GM19463 (cell line): ENCODE measurements at regions not wholly inside any gene's neighbourhood (a gene's known extent, or its start where the extent isn't known, plus 50 kb on each side); places are given as distances from the start of the nearest gene placed in this dataset.
A peak's percentile ranks its signal among the peaks of the same experiment; 100 is the strongest.
"Not testable (repeated sequence)": the region's sequence is repeated elsewhere in the genome, so short reads cannot be mapped to it uniquely, and the experiment has no call there.

Experiments used
- ATAC-seq: cut with Tn5 transposase; IDR thresholded peaks from one replicate; pipeline ENCODE4 v1.9.1; 2021; ENCODE audit warnings: mild to moderate bottlenecking, moderate library complexity; ENCODE audit not compliant: unreplicated experiment

DNA sequence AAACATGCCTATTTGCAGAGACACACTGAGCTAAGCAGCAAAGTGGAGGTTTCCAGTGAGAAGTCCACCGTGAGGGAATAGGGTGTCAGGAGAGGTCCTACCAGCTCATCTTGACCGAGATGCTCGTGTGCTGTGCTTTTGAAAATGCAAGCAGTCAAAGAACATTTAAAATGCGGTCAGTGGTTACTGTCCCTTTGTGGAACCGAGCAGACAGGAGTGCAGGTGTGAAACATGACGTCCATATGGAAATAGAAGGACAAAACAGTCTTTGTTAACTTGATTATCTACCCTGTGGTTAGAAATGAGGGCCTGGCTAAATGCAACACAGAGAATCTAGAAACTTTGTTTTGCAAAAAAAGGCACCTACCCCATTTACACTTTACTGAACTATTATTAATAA is 473.3 kb downstream of the SPATA31A6 start:
- not testable (repeated sequence) for ATAC-seq

- ATAC-seq = not testable (repeated sequence)
Measured at GRCh38 chr9:42657496-42657895, 474.0 kb downstream of the SPATA31A6 start.

GRCh38 chr9:42697146-42697545 is 513.7 kb downstream of the SPATA31A6 start:
- not testable (repeated sequence) for ATAC-seq

GRCh38 chr9:42702890-42703289 is 519.4 kb downstream of the SPATA31A6 start:
- ATAC-seq = not testable (repeated sequence)

- not testable (repeated sequence) for ATAC-seq
Measured at GRCh38 chr9:42724841-42725835, 541.7 kb downstream of the SPATA31A6 start.

DNA sequence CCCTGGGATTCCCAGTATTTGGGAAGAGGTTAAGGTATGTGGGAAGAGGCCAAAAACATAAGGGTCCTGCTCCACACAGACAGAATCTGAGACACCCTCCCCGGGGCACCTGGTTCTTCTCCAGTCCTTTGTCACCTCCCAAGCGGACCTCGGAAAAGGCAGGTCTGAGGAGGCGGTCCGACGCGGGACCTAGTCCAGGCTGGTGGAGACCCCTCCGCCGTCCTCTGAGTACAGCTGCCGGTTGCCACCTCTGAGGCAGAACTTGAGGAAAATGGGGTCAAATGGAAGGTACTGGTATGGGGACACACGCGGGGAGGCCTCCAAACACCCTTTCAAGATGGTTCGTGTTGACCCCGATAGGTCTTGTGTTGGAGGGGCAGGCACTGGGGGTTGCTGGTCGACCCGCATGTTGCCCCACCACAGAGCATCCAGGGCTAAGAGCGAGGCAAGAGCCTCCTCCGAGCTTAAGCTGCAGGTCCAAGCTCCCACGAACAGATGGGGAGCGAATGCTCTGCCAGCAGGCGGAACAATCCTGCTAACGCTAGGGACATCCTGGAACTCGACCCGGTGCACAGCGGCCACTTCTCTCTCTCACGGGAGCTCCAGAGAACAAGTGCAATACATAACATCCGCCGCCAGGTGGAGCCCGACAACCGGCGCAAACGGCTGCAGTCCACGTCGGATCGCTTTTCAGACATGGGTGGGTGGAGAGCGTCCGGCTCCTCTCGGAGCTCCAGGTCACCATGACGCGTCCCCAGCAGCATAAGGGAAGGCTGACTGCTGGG is 559.8 kb downstream of the SPATA31A6 start:
- ATAC-seq = peak; percentile 81

- not testable (repeated sequence) for ATAC-seq
Measured at GRCh38 chr9:42757251-42757650, 573.8 kb downstream of the SPATA31A6 start.

DNA sequence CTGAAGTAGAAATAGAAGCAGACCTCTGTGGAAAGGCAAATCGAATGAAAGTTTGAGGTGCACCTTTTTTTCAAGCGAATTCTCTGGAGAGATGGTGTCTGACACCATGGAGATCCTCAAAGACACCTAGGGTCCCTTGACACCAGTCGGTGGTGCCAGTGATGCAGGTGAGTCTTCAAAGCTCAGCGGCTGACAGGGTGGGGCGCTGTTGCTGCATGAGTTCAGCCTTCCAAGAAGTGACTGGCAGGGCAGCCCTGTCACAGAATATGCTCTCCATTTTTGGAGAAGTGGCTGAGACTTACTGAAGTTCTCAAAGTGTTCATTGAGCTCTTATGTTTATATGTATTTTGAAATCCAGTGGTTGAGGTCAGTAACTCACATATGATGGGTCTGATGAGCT is 575.9 kb downstream of the SPATA31A6 start:
- ATAC-seq = not testable (repeated sequence)

DNA sequence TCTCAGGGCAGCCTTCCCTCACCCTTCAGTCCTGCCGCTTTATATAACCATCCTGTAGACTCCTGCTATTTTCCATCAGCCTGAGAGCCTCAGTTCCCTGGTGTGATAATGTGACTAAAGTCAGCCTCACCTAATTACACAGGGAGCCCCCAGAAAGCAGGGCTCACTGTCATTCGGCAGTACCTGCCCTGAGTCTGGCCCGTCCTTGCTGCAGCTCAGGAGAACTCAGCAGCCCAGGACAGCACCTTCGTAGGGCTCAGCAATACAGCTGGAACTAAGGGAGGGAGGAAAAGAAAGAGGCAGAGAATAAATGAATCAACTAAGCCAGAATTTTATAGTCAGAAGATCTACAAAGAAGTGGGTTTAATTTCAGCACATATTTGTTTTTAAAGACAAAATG is 598.7 kb downstream of the SPATA31A6 start:
- ATAC-seq = not testable (repeated sequence)

GRCh38 chr9:42792725-42793124 is 609.3 kb downstream of the SPATA31A6 start:
- not testable (repeated sequence) for ATAC-seq

DNA sequence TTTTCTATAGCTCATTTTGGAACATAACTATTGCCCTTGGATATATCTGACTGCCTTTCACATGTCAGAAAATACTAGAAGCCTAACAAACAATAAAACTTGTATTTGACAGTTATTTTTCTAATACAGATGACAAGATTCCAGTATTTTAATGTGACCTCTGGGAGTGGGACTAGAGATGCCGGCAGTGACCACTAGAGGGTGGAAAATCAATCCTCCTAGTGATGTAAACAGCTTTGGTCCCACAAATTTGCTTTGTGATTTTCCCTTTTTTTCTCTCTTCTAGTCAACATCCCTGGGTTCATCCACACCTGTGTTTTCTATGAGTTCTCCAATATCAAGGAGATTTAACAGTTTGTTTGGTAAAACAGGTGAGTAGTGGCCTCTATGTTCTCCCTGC is 615.1 kb downstream of the SPATA31A6 start:
- not testable (repeated sequence) for ATAC-seq

- not testable (repeated sequence) for ATAC-seq
Measured at GRCh38 chr9:42802716-42803115, 619.3 kb downstream of the SPATA31A6 start.

DNA sequence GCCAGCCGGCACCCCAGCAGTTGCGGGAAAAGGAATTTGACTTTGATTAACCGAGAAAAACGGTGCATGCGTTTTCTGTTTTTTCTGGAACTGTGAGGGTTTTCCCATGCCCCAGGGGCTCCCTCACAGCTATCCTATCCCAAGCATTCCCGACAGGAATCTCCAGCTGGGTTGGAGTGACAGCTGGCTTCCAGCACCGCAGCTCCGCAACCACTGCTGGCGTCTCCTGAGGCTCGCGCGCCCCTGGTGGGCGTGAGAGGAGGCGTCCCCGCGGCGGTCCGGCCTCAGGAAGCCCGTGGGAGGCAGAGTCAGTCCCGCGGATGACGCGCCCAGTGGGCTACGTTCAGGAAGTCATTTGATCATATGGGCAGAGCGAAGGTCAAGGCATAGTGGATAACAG is 623.2 kb downstream of the SPATA31A6 start:
- not testable (repeated sequence) for ATAC-seq

- not testable (repeated sequence) for ATAC-seq
Measured at GRCh38 chr9:42821468-42821867, 638.0 kb downstream of the SPATA31A6 start.

DNA sequence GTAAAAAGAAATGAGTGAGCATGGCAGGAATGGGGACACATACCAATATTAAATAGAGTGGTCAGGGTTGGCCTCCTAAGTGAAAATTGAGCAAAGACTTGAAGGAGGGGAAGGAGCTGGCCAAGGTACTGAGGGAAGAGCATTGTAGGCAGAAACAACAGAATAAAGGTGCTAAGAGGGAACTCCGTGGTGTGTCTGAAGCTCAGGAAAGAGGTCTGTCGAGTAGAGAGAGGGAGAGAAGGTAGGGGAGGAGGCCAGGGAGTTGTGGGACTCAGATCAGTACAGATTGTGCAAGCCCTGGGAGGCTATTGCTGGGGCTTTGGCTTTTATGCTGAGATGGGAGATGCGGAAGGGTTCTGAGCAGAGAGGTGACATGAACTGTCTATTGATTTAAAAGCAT is 664.7 kb downstream of the SPATA31A6 start:
- ATAC-seq = not testable (repeated sequence)

- not testable (repeated sequence) for ATAC-seq
Measured at GRCh38 chr9:42850896-42851693, 667.6 kb downstream of the SPATA31A6 start.

DNA sequence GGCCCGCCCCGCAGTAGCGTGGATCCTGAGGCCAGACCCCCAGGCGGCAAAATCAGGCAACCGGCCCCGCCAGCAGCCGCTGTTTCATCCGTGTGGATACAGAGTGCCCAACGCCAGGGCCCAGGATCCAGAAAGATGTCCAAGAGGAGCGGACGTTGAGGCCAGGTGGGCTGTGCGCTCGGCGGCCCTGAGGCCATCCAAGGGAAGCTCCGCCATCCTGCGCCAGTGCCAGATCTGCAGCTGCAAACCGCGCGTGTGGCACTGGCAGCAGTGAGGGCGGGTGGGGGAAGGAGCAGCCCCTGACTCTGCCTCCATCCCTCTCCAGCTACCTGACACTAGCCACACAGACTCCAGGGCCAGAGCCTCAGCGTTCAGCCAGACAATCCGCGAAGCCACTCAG is 668.2 kb downstream of the SPATA31A6 start:
- ATAC-seq = not testable (repeated sequence)

GRCh38 chr9:42852133-42852930 is 668.9 kb downstream of the SPATA31A6 start:
- ATAC-seq = peak; percentile 100

DNA sequence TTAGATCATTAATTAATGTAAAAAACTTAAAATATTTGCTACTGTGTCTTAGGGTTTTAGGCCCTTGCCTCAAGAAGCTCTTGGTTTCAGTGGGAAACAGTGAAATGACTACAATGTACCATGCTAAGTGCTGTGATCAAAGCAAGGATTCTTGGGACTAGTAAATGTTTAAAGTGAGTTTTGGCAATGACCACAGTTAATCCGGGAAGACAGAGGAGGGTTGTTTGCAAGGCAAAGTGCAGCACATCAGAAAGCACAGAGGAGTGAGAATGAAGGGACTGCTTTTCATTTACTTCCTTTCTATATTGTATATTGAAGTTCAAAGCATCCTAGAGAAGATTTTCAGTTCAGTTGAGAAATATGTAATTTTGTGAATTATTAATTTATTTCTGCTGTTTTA is 676.7 kb downstream of the SPATA31A6 start:
- not testable (repeated sequence) for ATAC-seq

- not testable (repeated sequence) for ATAC-seq
Measured at GRCh38 chr9:42862465-42862864, 679.0 kb downstream of the SPATA31A6 start.
